GM21737 (cell line): ENCODE measurements at regions not wholly inside any gene's neighbourhood (a gene's known extent, or its start where the extent isn't known, plus 50 kb on each side); places are given as distances from the start of the nearest gene placed in this dataset.

ENCODE experiments used
- ATAC-seq: cut with Tn5 transposase; IDR thresholded peaks from one replicate; pipeline ENCODE4 v1.9.1; 2021; ENCODE audit warnings: mild to moderate bottlenecking, moderate library complexity; ENCODE audit not compliant: unreplicated experiment

GRCh38 chr4:96295143-96295741 lies 455.3 kb downstream of the PDHA2 start:
- no peak for ATAC-seq

GRCh38 chr4:96301715-96302114 lies 461.8 kb downstream of the PDHA2 start:
- ATAC-seq: no peak

- ATAC-seq: no peak
These were observed 465.1 kb downstream of the PDHA2 start for GRCh38 chr4:96305030-96305429.

- ATAC-seq: no peak
These were observed 472.3 kb downstream of the PDHA2 start for GRCh38 chr4:96312046-96312685.

- ATAC-seq: no peak
These were observed 475.9 kb downstream of the PDHA2 start for GRCh38 chr4:96315815-96316214.

GRCh38 chr4:96316776-96317175 lies 476.9 kb downstream of the PDHA2 start:
- no peak for ATAC-seq

- ATAC-seq: no peak
These were observed 478.0 kb downstream of the PDHA2 start for GRCh38 chr4:96317891-96318290.

- no peak for ATAC-seq
These were observed 487.0 kb downstream of the PDHA2 start for GRCh38 chr4:96326846-96327245.

- ATAC-seq: no peak
These were observed 502.3 kb downstream of the PDHA2 start for GRCh38 chr4:96342196-96342595.

GRCh38 chr4:96342790-96343455 lies 503.0 kb downstream of the PDHA2 start:
- no peak for ATAC-seq

GRCh38 chr4:96343836-96344235 lies 503.9 kb downstream of the PDHA2 start:
- ATAC-seq: no peak

- no peak for ATAC-seq
These were observed 507.7 kb downstream of the PDHA2 start for GRCh38 chr4:96347582-96347981.

- ATAC-seq: no peak
These were observed 512.2 kb downstream of the PDHA2 start for GRCh38 chr4:96352051-96352517.

- ATAC-seq: no peak
These were observed 514.3 kb downstream of the PDHA2 start for GRCh38 chr4:96354036-96354712.

GRCh38 chr4:96355414-96355813 lies 515.5 kb downstream of the PDHA2 start:
- ATAC-seq: no peak

GRCh38 chr4:96356591-96357370 lies 516.9 kb downstream of the PDHA2 start:
- ATAC-seq: no peak

GRCh38 chr4:96366632-96367031 lies 526.7 kb downstream of the PDHA2 start:
- ATAC-seq: no peak

- ATAC-seq: no peak
These were observed 535.5 kb downstream of the PDHA2 start for GRCh38 chr4:96375367-96375766.

- ATAC-seq: no peak
These were observed 539.6 kb downstream of the PDHA2 start for GRCh38 chr4:96379524-96379923.

GRCh38 chr4:96380106-96380505 lies 540.2 kb downstream of the PDHA2 start:
- ATAC-seq: no peak

- no peak for ATAC-seq
These were observed 543.5 kb downstream of the PDHA2 start for GRCh38 chr4:96383349-96383748.
